ENCODE measurements at regions not wholly inside any gene's neighbourhood (a gene's known extent, or its start where the extent isn't known, plus 50 kb on each side); places are given as distances from the start of the nearest gene placed in this dataset.

DNA sequence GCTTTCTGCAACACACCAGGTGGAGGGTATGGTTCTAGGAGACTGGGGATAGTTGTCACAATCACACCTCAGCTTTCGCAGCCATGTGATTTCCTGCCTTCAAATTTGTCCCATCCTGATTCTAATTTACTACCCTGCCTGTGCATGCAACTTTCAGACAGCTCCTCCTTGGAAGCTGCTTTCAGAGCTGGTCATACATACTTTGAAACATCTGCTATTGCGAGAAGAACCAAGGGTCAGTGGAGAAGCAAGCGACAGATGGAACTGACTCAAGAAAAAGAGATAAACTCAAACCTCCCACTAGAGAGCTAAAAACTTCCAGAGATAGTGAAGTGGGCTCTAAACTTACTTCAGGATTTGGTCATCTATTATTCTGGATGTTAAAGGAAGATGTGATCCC is 381.7 kb upstream of the FGF13 start:
- TF ChIP-seq POLR2AphosphoS5 (IDR thresholded peaks at IDR 0.05; ENCODE audit: borderline replicate concordance, low read depth, low read length) = no peak
- TF ChIP-seq EZH2 (IDR thresholded peaks at IDR 0.05) = no peak

Data from SK-N-MC (cell line).